GM18508 (cell line): ENCODE measurements at regions not wholly inside any gene's neighbourhood (a gene's known extent, or its start where the extent isn't known, plus 50 kb on each side); places are given as distances from the start of the nearest gene placed in this dataset.
"Not testable (repeated sequence)": the region's sequence is repeated elsewhere in the genome, so short reads cannot be mapped to it uniquely, and the experiment has no call there.

Source experiments
- ATAC-seq: cut with Tn5 transposase; IDR thresholded peaks from one replicate; pipeline ENCODE4 v1.9.1; 2021; ENCODE audit warnings: moderate number of reproducible peaks; ENCODE audit not compliant: insufficient read depth, unreplicated experiment

GRCh38 chr14:29350496-29350895 lies 577.2 kb downstream of the PRKD1 start:
- no peak for ATAC-seq

- ATAC-seq = no peak
Observed at GRCh38 chr14:29351996-29352705, 575.5 kb downstream of the PRKD1 start.

- no peak for ATAC-seq
Observed at GRCh38 chr14:29352706-29353080, 575.0 kb downstream of the PRKD1 start.

GRCh38 chr14:29353513-29353912 lies 574.1 kb downstream of the PRKD1 start:
- no peak for ATAC-seq

GRCh38 chr14:29354486-29354885 lies 573.2 kb downstream of the PRKD1 start:
- ATAC-seq = no peak

- ATAC-seq = no peak
Observed at GRCh38 chr14:29355331-29355730, 572.3 kb downstream of the PRKD1 start.

- ATAC-seq = no peak
Observed at GRCh38 chr14:29355846-29356245, 571.8 kb downstream of the PRKD1 start.

GRCh38 chr14:29360656-29361055 lies 567.0 kb downstream of the PRKD1 start:
- ATAC-seq = no peak

GRCh38 chr14:29370024-29370423 lies 557.6 kb downstream of the PRKD1 start:
- ATAC-seq = no peak

- ATAC-seq = no peak
Observed at GRCh38 chr14:29376237-29376636, 551.4 kb downstream of the PRKD1 start.

- no peak for ATAC-seq
Observed at GRCh38 chr14:29380826-29381225, 546.8 kb downstream of the PRKD1 start.

- no peak for ATAC-seq
Observed at GRCh38 chr14:29388571-29388970, 539.1 kb downstream of the PRKD1 start.

GRCh38 chr14:29390081-29390832 lies 537.4 kb downstream of the PRKD1 start:
- no peak for ATAC-seq

GRCh38 chr14:29391231-29391630 lies 536.4 kb downstream of the PRKD1 start:
- ATAC-seq = no peak

GRCh38 chr14:29391801-29392200 lies 535.8 kb downstream of the PRKD1 start:
- no peak for ATAC-seq

GRCh38 chr14:29392287-29392686 lies 535.4 kb downstream of the PRKD1 start:
- ATAC-seq = no peak

- ATAC-seq = no peak
Observed at GRCh38 chr14:29403091-29403490, 524.6 kb downstream of the PRKD1 start.

GRCh38 chr14:29410581-29410980 lies 517.1 kb downstream of the PRKD1 start:
- ATAC-seq = no peak

GRCh38 chr14:29414931-29415330 lies 512.7 kb downstream of the PRKD1 start:
- not testable (repeated sequence) for ATAC-seq

- ATAC-seq = no peak
Observed at GRCh38 chr14:29419736-29420135, 507.9 kb downstream of the PRKD1 start.

- no peak for ATAC-seq
Observed at GRCh38 chr14:29421156-29421728, 506.4 kb downstream of the PRKD1 start.
